Thoracic aorta (tissue), 2 donors: ENCODE measurements at regions not wholly inside any gene's neighbourhood (a gene's known extent, or its start where the extent isn't known, plus 50 kb on each side); places are given as distances from the start of the nearest gene placed in this dataset.

Experiments
- ATAC-seq: fragments of 150-250 bp; one replicate; pipeline ENCODE4 v1.8.0; 2017; ENCODE audit warnings: low read depth; ENCODE audit not compliant: insufficient number of reproducible peaks, low FRiP score
- DNase-seq: peaks from one replicate; pipeline ENCODE4 v3.0.0-alpha.2; 2020; ENCODE audit warnings: low spot score
- H3K27ac ChIP-seq, 2 donors: fragments of 200-600 bp; sonication (generic); 1 replicate in 1 of 2; 2 replicates in 1 of 2; pipeline ENCODE4 v1.5.1; 2016; ENCODE audit warnings: mild to moderate bottlenecking in 2 of 2, moderate library complexity in 2 of 2
- H3K27me3 ChIP-seq: fragments of 200-600 bp; sonication (generic); replicated peaks from 2 replicates; pipeline ENCODE4 v1.6.0; 2016; ENCODE audit warnings: mild to moderate bottlenecking; ENCODE audit not compliant: insufficient read depth
- H3K36me3 ChIP-seq: fragments of 200-600 bp; sonication (generic); one replicate; pipeline ENCODE4 v1.5.1; 2016
- H3K4me1 ChIP-seq, 2 donors: fragments of 200-600 bp; sonication (generic); 1 replicate in 1 of 2; 2 replicates in 1 of 2; pipeline versions ENCODE4 v1.5.1 to v1.6.0; 2016; ENCODE audit warnings: low read depth in 2 of 2, mild to moderate bottlenecking in 1 of 2; ENCODE audit not compliant: control insufficient read depth in 1 of 2
- H3K4me3 ChIP-seq: fragments of 200-600 bp; sonication (generic); 2 replicates; pipeline ENCODE4 v1.5.1; 2016; ENCODE audit warnings: mild to moderate bottlenecking
- H3K9me3 ChIP-seq: fragments of 200-600 bp; sonication (generic); 2 replicates; pipeline ENCODE4 v1.5.1; 2016
- TF ChIP-seq, protein P1 (sequence below): fragments of 200-600 bp; sonication (generic); IDR thresholded peaks from one replicate; pipeline ENCODE4 v1.5.1; 2019; ENCODE audit warnings: antibody characterized with exemption

DNA sequence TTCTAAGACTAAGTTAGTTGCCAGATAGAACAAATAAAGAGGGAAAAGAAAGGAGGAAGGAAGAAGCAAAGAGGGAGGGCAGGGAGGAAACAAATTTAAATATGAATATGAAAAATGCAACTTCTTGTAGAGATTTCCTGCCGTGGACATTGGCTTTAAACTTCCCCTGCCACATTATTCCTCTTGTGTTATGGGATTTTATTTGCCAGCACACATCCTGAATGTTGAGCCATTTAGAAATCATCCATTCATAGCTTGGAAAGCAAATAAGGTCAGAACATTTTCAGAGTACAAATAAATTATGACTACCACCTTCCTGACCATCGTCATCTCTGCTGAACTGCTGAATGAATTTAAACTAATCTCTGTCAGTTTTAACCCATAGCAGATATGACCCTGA lies 911.9 kb upstream of the LRRN3 start:
- Histone ChIP-seq H3K27me3 (no peaks in the 10 kb centered on the region), H3K36me3 (no peaks in the 10 kb centered on the region), H3K9me3 (no peaks in the 10 kb centered on the region), H3K4me3 (no peak overlapping the region), H3K4me1 (no peaks in the 10 kb centered on the region), H3K27ac (no peak overlapping the region)
- no peak for DNase-seq
- TF ChIP-seq, protein P1, sequence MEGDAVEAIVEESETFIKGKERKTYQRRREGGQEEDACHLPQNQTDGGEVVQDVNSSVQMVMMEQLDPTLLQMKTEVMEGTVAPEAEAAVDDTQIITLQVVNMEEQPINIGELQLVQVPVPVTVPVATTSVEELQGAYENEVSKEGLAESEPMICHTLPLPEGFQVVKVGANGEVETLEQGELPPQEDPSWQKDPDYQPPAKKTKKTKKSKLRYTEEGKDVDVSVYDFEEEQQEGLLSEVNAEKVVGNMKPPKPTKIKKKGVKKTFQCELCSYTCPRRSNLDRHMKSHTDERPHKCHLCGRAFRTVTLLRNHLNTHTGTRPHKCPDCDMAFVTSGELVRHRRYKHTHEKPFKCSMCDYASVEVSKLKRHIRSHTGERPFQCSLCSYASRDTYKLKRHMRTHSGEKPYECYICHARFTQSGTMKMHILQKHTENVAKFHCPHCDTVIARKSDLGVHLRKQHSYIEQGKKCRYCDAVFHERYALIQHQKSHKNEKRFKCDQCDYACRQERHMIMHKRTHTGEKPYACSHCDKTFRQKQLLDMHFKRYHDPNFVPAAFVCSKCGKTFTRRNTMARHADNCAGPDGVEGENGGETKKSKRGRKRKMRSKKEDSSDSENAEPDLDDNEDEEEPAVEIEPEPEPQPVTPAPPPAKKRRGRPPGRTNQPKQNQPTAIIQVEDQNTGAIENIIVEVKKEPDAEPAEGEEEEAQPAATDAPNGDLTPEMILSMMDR: no peak
- ATAC-seq: no peak

DNA sequence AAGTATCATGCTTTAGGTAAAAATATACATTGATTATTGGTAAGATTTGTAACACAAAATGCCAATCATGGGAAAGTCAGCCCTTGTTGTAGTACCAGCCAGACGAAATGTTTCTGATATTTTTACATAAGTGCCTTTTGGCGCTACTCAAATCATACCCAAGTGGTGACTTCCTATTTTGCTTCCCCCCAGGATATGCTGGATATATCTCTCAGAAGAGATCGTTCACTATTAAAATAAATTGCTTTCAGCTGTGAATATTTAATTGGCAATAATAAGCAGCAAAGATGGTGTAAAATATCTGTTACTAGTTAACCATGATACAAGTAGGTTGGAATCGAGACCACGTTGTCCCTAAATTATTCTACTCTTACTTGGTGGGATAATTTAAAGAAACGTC lies 909.2 kb upstream of the LRRN3 start:
- no peaks in the 10 kb centered on the region for H3K9me3 ChIP-seq

DNA sequence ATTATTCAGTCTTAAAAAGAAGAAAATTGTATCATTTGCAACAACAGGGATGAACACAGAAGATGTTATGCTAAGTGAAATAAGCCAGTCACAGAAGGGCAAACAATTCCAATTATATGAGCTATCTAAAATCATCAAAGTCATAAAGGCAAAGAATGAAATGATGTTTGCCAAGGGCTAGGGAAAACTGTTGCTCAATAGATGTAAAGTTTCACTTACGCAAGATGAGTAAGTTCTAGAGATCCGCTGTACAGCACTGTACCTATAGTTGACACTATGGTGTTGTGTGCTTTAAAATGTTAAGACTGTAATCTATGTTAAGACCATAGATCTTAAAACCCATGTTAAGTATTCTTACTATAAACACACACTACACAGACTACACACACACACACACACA lies 904.6 kb upstream of the LRRN3 start:
- Histone ChIP-seq H3K27ac (no peak overlapping the region), H3K4me1 (no peaks in the 10 kb centered on the region), H3K4me3 (no peak overlapping the region), H3K9me3 (no peaks in the 10 kb centered on the region), H3K36me3 (no peaks in the 10 kb centered on the region), H3K27me3 (no peaks in the 10 kb centered on the region)
- no peak for DNase-seq
- TF ChIP-seq, protein P1: no peak
- ATAC-seq: no peak

More for the DNA sequence above, 909.2 kb upstream of the LRRN3 start:
- DNase-seq (no peak), ATAC-seq (no peak)
- Histone ChIP-seq H3K27ac (no peak overlapping the region), H3K4me3 (no peak overlapping the region), H3K27me3 (no peaks in the 10 kb centered on the region), H3K36me3 (no peaks in the 10 kb centered on the region), H3K4me1 (no peaks in the 10 kb centered on the region)
- TF ChIP-seq, protein P1: no peak

DNA sequence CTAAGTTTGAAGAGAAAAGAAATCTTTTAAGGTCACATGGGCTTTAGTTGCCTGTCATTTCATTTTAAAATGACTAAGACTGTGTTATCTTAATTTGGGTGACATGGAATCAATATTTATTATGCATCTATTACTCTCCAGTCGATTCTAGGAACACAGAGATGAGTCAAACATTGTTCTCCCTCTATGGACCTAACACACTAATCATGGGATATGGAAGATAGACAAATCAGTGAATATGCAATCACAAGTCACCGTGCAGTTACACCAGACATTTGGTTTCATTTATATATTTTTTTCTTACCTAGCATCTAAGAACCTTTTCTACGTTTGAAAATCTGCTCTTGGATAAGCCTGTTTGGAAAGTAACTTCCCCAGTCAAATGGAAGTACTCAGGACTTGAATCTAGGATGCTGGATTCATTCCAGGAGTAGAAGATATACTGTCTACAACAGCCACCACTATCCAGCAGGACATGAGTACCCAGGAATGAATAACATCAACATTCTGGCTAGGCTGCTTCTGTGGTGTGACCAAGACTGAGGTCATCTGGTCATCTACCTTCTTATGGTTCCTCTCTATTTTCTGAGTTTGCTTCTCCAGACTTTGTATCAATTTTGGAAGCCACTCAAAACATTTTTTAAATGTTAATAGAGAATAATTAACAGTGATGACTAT lies 902.9 kb upstream of the LRRN3 start:
- Histone ChIP-seq H3K36me3 (no peaks in the 10 kb centered on the region), H3K4me1 (no peaks in the 10 kb centered on the region), H3K4me3 (no peak overlapping the region), H3K27me3 (no peaks in the 10 kb centered on the region), H3K27ac (no peak overlapping the region), H3K9me3 (no peaks in the 10 kb centered on the region)
- TF ChIP-seq, protein P1: no peak
- ATAC-seq (no peak), DNase-seq (no peak)

DNA sequence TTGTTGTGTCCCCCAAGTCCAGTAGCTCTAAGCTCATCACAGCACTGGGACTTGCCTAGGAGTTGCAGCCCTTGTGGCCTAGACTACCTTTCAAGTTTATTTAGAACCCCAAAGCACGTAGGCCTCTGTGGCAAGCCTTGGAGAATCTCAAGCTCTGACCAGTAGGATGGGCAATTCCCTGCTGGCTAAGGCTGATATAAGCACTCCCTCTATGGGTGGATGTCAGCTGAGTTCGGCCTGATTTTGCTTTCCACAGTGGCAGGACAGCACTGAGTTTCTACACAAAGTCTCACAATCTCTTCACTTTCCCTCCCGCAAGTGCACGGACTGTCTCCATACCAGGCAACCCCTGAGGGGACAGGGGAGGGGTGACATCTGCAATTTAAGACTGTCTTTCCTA lies 886.4 kb upstream of the LRRN3 start:
- DNase-seq (no peak), ATAC-seq (no peak)
- Histone ChIP-seq H3K27ac (no peak overlapping the region), H3K36me3 (no peaks in the 10 kb centered on the region), H3K4me3 (no peak overlapping the region), H3K9me3 (no peaks in the 10 kb centered on the region), H3K4me1 (no peaks in the 10 kb centered on the region), H3K27me3 (no peaks in the 10 kb centered on the region)
- TF ChIP-seq, protein P1: no peak
